NAMALWA (cell line): ENCODE measurements at regions not wholly inside any gene's neighbourhood (a gene's known extent, or its start where the extent isn't known, plus 50 kb on each side); places are given as distances from the start of the nearest gene placed in this dataset.
"Not testable (repeated sequence)": the region's sequence is repeated elsewhere in the genome, so short reads cannot be mapped to it uniquely, and the experiment has no call there.

ENCODE experiments used
- DNase-seq: peaks from one replicate; pipeline ENCODE4 v3.0.0-alpha.2; 2015; ENCODE audit warnings: low spot score

GRCh38 chr11:104704146-104704830 is 194.0 kb downstream of the CASP12 start:
- DNase-seq = no peak

GRCh38 chr11:104700609-104701008 is 197.7 kb downstream of the CASP12 start:
- no peak for DNase-seq

GRCh38 chr11:104699981-104700380 is 198.3 kb downstream of the CASP12 start:
- DNase-seq = no peak

GRCh38 chr11:104695065-104695463 is 203.2 kb downstream of the CASP12 start:
- DNase-seq = no peak

- DNase-seq = no peak
Measured at GRCh38 chr11:104694259-104695064, 203.8 kb downstream of the CASP12 start.

- no peak for DNase-seq
Measured at GRCh38 chr11:104692751-104693150, 205.5 kb downstream of the CASP12 start.

- DNase-seq = peak; percentile 45
Measured at GRCh38 chr11:104691129-104691528, 207.1 kb downstream of the CASP12 start.

- no peak for DNase-seq
Measured at GRCh38 chr11:104690241-104690640, 208.0 kb downstream of the CASP12 start.

GRCh38 chr11:104688731-104689130 is 209.5 kb downstream of the CASP12 start:
- DNase-seq = no peak

- DNase-seq = no peak
Measured at GRCh38 chr11:104682206-104682605, 216.1 kb downstream of the CASP12 start.

GRCh38 chr11:104679258-104679657 is 219.0 kb downstream of the CASP12 start:
- no peak for DNase-seq

GRCh38 chr11:104678408-104678807 is 219.9 kb downstream of the CASP12 start:
- no peak for DNase-seq

- DNase-seq = not testable (repeated sequence)
Measured at GRCh38 chr11:104677069-104677468, 221.2 kb downstream of the CASP12 start.

- DNase-seq = no peak
Measured at GRCh38 chr11:104672897-104673296, 225.4 kb downstream of the CASP12 start.

GRCh38 chr11:104668797-104669463 is 229.3 kb downstream of the CASP12 start:
- no peak for DNase-seq

- no peak for DNase-seq
Measured at GRCh38 chr11:104666624-104667023, 231.6 kb downstream of the CASP12 start.

GRCh38 chr11:104665641-104666040 is 232.6 kb downstream of the CASP12 start:
- no peak for DNase-seq

- DNase-seq = no peak
Measured at GRCh38 chr11:104663190-104664140, 234.8 kb downstream of the CASP12 start.

- no peak for DNase-seq
Measured at GRCh38 chr11:104661901-104662300, 236.4 kb downstream of the CASP12 start.

GRCh38 chr11:104661471-104661870 is 236.8 kb downstream of the CASP12 start:
- no peak for DNase-seq

- no peak for DNase-seq
Measured at GRCh38 chr11:104658177-104658576, 240.1 kb downstream of the CASP12 start.

GRCh38 chr11:104657083-104657482 is 241.2 kb downstream of the CASP12 start:
- DNase-seq = no peak
